ENCODE measurements at regions not wholly inside any gene's neighbourhood (a gene's known extent, or its start where the extent isn't known, plus 50 kb on each side); places are given as distances from the start of the nearest gene placed in this dataset.

DNA sequence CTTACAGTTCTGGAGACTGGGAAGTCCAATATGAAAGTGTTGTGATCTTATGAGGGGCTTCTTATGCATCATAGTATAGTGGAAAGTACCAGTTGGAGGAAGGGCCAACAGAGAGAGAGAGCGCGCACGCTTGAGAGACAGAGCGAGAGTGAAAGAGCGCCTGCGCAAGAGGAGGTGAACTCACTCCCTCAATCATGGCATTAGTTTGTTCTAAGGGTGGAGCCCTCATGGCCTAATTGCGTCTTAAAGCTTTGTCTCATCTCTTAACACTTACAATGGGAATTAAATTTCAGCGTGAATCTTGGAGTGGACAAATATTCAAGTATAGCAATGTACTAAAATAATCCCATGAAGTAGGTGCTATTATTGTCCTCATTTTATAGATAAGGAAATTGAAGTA, 303.2 kb downstream of the OSTF1 start:
- Histone ChIP-seq H2BK5ac (ENCODE audit: insufficient read length, low read length) (no peak overlapping the region), H3K56ac (ENCODE audit: insufficient read length, low read depth, low read length) (no peak overlapping the region), H2BK15ac (ENCODE audit: low read depth, low read length) (no peak overlapping the region), H4K8ac (replicated peaks; ENCODE audit: insufficient read length, low read depth, low read length) (no peak overlapping the region), H3T11ph (ENCODE audit: low read length) (no peak overlapping the region), H3K9ac (ENCODE audit: extremely low read depth, insufficient read length, low read length) (no peak overlapping the region), H2BK12ac (ENCODE audit: insufficient read length, low read depth, low read length) (no peak overlapping the region), H3K27me3 (ENCODE audit: insufficient read depth, low read length) (no peaks in the 10 kb centered on the region), H2AK5ac (ENCODE audit: insufficient read length, low read length) (no peak overlapping the region), H3K27ac (ENCODE audit: insufficient read length, low read depth, low read length) (no peak overlapping the region), H3K18ac (ENCODE audit: insufficient read length, low read depth, low read length) (no peak overlapping the region), H3K23me2 (ENCODE audit: insufficient read length, low read depth, low read length, poor library complexity, severe bottlenecking) (no peaks in the 10 kb centered on the region), H3K4ac (ENCODE audit: low read depth, low read length) (no peak overlapping the region), H4K5ac (ENCODE audit: insufficient read length, low read depth, low read length) (no peak overlapping the region), H3K79me1 (ENCODE audit: insufficient read depth, low read depth, low read length, poor library complexity, severe bottlenecking) (no peaks in the 10 kb centered on the region), H3K4me1 (ENCODE audit: insufficient read depth, low read length) (no peaks in the 10 kb centered on the region), H3K9me3 (ENCODE audit: control insufficient read depth, low read depth, low read length) (no peaks in the 10 kb centered on the region), H2AFZ (ENCODE audit: low read length) (no peak overlapping the region), H2BK20ac (ENCODE audit: low read depth, low read length, poor library complexity, severe bottlenecking) (no peak overlapping the region), H3K23ac (ENCODE audit: insufficient read length, low read depth, low read length) (no peak overlapping the region), H3K14ac (ENCODE audit: insufficient read depth, low read length) (no peak overlapping the region), H3K79me2 (ENCODE audit: insufficient read depth, low read length) (no peaks in the 10 kb centered on the region), H3K4me2 (ENCODE audit: insufficient read depth, insufficient read length, low read length) (no peak overlapping the region), H4K91ac (ENCODE audit: insufficient read length, low read depth, low read length) (no peak overlapping the region), H2BK120ac (ENCODE audit: low read depth, low read length, poor library complexity, severe bottlenecking) (no peak overlapping the region), H4K20me1 (ENCODE audit: control insufficient read depth, insufficient read depth, insufficient read length) (no peaks in the 10 kb centered on the region)
- Mint-ChIP-seq H3K27me3 (ENCODE audit: low read depth) (peaks cover 2% of the 10 kb centered on the region; the same call in 1 of the 2 replicates), H3K9me3 (peaks cover 0 to 6% of the 10 kb centered on the region in 2 experiments; a peak in 1 of 5 replicates), H3K4me1 (no peaks in the 10 kb centered on the region), H3K27ac (no peak overlapping the region), H3K4me3 (no peak overlapping the region), H3K36me3 (ENCODE audit: insufficient read depth in 1 of 3, low read depth in 3 of 3) (peaks cover 0 to under 1% (median 0%) of the 10 kb centered on the region in 3 experiments; a peak in 2 of 7 replicates)
- WGBS (ENCODE audit: extremely low coverage, insufficient read length, low lambda C conversion rate), result no CpG with 5 or more reads among the region's 8 CpGs
- TF ChIP-seq, protein P1, sequence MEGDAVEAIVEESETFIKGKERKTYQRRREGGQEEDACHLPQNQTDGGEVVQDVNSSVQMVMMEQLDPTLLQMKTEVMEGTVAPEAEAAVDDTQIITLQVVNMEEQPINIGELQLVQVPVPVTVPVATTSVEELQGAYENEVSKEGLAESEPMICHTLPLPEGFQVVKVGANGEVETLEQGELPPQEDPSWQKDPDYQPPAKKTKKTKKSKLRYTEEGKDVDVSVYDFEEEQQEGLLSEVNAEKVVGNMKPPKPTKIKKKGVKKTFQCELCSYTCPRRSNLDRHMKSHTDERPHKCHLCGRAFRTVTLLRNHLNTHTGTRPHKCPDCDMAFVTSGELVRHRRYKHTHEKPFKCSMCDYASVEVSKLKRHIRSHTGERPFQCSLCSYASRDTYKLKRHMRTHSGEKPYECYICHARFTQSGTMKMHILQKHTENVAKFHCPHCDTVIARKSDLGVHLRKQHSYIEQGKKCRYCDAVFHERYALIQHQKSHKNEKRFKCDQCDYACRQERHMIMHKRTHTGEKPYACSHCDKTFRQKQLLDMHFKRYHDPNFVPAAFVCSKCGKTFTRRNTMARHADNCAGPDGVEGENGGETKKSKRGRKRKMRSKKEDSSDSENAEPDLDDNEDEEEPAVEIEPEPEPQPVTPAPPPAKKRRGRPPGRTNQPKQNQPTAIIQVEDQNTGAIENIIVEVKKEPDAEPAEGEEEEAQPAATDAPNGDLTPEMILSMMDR (conservative IDR thresholded peaks at IDR 0.05), result no peak
- DNase-seq, result no peak

Data from H9 (cell line).